PFSK-1 (cell line): ENCODE measurements at regions not wholly inside any gene's neighbourhood (a gene's known extent, or its start where the extent isn't known, plus 50 kb on each side); places are given as distances from the start of the nearest gene placed in this dataset.

Source experiments
- FOXP2 ChIP-seq: optimal IDR thresholded peaks from 2 replicates; pipeline ENCODE3; 2011; ENCODE audit warnings: borderline replicate concordance, control low read depth, inconsistent platforms; ENCODE audit not compliant: insufficient read depth; ENCODE audit errors: extremely low read length, extremely low read depth
- POLR2AphosphoS5 ChIP-seq: IDR thresholded peaks from 2 replicates; pipeline ENCODE4 v1.6.1; 2012; ENCODE audit warnings: low read depth, mild to moderate bottlenecking, control low read depth, low read length, moderate library complexity
- SIN3A ChIP-seq: IDR thresholded peaks from 2 replicates; pipeline ENCODE4 v1.6.1; 2012; ENCODE audit warnings: mild to moderate bottlenecking, low read length, moderate library complexity, borderline replicate concordance; ENCODE audit not compliant: insufficient read depth
- TAF1 ChIP-seq: IDR thresholded peaks from 2 replicates; pipeline ENCODE4 v1.6.1; 2012; ENCODE audit warnings: low read length, control low read depth, borderline replicate concordance; ENCODE audit not compliant: insufficient read depth
- TF ChIP-seq, protein P1 (sequence below), 2 experiments: IDR thresholded peaks; 2 replicates each; pipeline versions ENCODE4 v1.6.1 to v1.8.0; 2011 to 2012; ENCODE audit warnings: low read depth in 2 of 2, low read length in 2 of 2, control low read depth in 1 of 2, inconsistent platforms in 1 of 2, mild to moderate bottlenecking in 1 of 2, moderate library complexity in 1 of 2; ENCODE audit not compliant: insufficient read depth in 1 of 2

DNA sequence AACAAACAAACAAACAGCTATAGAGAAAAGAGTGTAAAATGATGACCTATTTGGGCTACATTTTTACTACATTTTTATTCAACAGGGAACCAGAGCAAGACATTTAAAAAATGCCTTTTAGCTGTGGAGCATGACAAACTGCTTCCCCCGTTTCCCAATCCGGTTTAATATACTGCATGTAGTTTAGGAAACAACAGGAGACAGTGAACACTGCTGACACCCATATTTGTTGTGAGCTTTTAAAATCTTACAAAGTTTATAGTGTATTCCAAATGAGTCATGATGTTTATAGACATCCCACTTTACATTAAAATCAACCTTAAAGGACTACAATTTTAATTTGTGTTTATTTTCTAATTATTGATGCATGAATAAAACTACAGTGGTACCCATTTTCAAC, 1238.3 kb downstream of the TECRL start:
- TF ChIP-seq POLR2AphosphoS5, result no peak
- no peak for TF ChIP-seq TAF1
- TF ChIP-seq, protein P1, sequence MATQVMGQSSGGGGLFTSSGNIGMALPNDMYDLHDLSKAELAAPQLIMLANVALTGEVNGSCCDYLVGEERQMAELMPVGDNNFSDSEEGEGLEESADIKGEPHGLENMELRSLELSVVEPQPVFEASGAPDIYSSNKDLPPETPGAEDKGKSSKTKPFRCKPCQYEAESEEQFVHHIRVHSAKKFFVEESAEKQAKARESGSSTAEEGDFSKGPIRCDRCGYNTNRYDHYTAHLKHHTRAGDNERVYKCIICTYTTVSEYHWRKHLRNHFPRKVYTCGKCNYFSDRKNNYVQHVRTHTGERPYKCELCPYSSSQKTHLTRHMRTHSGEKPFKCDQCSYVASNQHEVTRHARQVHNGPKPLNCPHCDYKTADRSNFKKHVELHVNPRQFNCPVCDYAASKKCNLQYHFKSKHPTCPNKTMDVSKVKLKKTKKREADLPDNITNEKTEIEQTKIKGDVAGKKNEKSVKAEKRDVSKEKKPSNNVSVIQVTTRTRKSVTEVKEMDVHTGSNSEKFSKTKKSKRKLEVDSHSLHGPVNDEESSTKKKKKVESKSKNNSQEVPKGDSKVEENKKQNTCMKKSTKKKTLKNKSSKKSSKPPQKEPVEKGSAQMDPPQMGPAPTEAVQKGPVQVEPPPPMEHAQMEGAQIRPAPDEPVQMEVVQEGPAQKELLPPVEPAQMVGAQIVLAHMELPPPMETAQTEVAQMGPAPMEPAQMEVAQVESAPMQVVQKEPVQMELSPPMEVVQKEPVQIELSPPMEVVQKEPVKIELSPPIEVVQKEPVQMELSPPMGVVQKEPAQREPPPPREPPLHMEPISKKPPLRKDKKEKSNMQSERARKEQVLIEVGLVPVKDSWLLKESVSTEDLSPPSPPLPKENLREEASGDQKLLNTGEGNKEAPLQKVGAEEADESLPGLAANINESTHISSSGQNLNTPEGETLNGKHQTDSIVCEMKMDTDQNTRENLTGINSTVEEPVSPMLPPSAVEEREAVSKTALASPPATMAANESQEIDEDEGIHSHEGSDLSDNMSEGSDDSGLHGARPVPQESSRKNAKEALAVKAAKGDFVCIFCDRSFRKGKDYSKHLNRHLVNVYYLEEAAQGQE (IDR thresholded peaks at IDR 0.05; ENCODE audit: insufficient read depth in 1 of 2, low read depth in 2 of 2, low read length in 2 of 2), result no peak
- TF ChIP-seq FOXP2, result no peak
- TF ChIP-seq SIN3A, result no peak

DNA sequence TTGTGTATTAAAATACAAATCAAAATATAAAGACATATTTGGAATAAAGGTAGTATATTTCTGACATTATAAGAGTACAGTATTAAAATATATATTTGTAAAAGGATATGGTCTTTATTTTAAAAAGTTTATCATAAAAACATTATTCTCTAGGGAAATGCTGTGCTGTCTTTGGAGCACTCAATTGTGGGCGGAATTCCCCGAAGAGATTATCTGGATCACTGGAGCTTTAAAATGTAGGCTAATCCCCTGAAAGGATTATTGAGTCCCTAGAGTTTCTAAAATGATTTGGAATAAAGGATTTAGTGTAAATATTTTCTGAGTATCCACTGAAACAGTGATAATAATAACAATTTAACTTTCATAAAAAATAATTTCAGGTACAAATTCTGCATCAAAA, 1239.4 kb downstream of the TECRL start:
- no peak for TF ChIP-seq TAF1

- TF ChIP-seq POLR2AphosphoS5, result no peak
- TF ChIP-seq TAF1, result no peak
These were observed 1253.7 kb downstream of the TECRL start for GRCh38 chr4:63155561-63155960.

GRCh38 chr4:63123441-63123840, 1285.8 kb downstream of the TECRL start:
- TF ChIP-seq, protein P1 (IDR thresholded peaks at IDR 0.05; ENCODE audit: insufficient read depth in 1 of 2, low read depth in 2 of 2, low read length in 2 of 2), result no peak
- TF ChIP-seq TAF1 (no peak), POLR2AphosphoS5 (no peak), SIN3A (no peak), FOXP2 (no peak)

GRCh38 chr4:63122955-63123354, 1286.3 kb downstream of the TECRL start:
- TF ChIP-seq POLR2AphosphoS5, result no peak
- TF ChIP-seq FOXP2, result no peak
- TF ChIP-seq, protein P1 (IDR thresholded peaks at IDR 0.05; ENCODE audit: insufficient read depth in 1 of 2, low read depth in 2 of 2, low read length in 2 of 2), result no peak
- no peak for TF ChIP-seq SIN3A
- TF ChIP-seq TAF1, result no peak

DNA sequence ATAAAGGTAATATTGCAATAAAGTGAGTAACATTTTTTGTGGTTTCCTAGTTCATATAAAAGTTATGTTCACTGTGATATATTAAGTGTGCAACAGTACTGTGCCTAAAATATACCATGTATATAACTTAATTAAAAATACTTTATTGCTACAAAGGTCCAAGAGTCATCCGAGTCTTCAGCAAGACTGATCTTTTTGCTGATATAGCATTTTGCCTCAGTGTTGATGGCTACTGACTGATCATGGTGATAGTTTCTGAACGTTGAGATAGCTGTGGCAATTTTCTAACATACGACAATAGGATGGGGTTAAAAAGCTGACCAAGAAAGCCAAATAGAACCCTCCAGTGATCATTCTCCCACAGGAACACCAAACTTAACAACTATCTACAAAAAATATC, 1302.7 kb downstream of the TECRL start:
- TF ChIP-seq POLR2AphosphoS5 (no peak), SIN3A (no peak)

- TF ChIP-seq SIN3A, result no peak
- TF ChIP-seq, protein P1 (IDR thresholded peaks at IDR 0.05; ENCODE audit: insufficient read depth in 1 of 2, low read depth in 2 of 2, low read length in 2 of 2), result no peak
- TF ChIP-seq POLR2AphosphoS5, result no peak
- TF ChIP-seq FOXP2, result no peak
- no peak for TF ChIP-seq TAF1
These were observed 1303.4 kb downstream of the TECRL start for GRCh38 chr4:63105839-63106238.
